SK-N-MC (cell line): ENCODE measurements at regions not wholly inside any gene's neighbourhood (a gene's known extent, or its start where the extent isn't known, plus 50 kb on each side); places are given as distances from the start of the nearest gene placed in this dataset.

Source experiments
- EZH2 ChIP-seq: fragments of 200-600 bp; sonication (generic); IDR thresholded peaks from one replicate; pipeline ENCODE4 v1.6.1; 2017; ENCODE audit warnings: antibody characterized with exemption
- FOXP2 ChIP-seq: optimal IDR thresholded peaks from 2 replicates; pipeline ENCODE3; 2011; ENCODE audit warnings: mild to moderate bottlenecking, moderate library complexity; ENCODE audit not compliant: insufficient read depth; ENCODE audit errors: extremely low read length, control extremely low read depth
- POLR2AphosphoS5 ChIP-seq: IDR thresholded peaks from 2 replicates; pipeline ENCODE4 v1.6.1; 2012; ENCODE audit warnings: mild to moderate bottlenecking, low read depth, low read length, borderline replicate concordance

- no peak for TF ChIP-seq POLR2AphosphoS5
- no peak for TF ChIP-seq EZH2
- no peak for TF ChIP-seq FOXP2
These were observed 301.8 kb downstream of the MED10 start for GRCh38 chr5:6076341-6077239.
